Retinal pigment epithelial cell (primary cell): ENCODE measurements at regions not wholly inside any gene's neighbourhood (a gene's known extent, or its start where the extent isn't known, plus 50 kb on each side); places are given as distances from the start of the nearest gene placed in this dataset.
"Not testable (repeated sequence)": the region's sequence is repeated elsewhere in the genome, so short reads cannot be mapped to it uniquely, and the experiment has no call there.

Source experiments
- DNase-seq: peaks from one replicate; pipeline ENCODE4 v3.0.0-alpha.2; 2010; ENCODE audit warnings: low read depth
- H3K4me3 ChIP-seq: 2 replicates; pipeline ENCODE4 v1.5.1; 2011; ENCODE audit warnings: mild to moderate bottlenecking, low read length, control low read depth, moderate library complexity
- TF ChIP-seq, protein P1 (sequence below): conservative IDR thresholded peaks from 2 replicates; pipeline ENCODE4 v1.5.1; 2011; ENCODE audit warnings: low read depth, low read length, control low read depth, inconsistent platforms

DNA sequence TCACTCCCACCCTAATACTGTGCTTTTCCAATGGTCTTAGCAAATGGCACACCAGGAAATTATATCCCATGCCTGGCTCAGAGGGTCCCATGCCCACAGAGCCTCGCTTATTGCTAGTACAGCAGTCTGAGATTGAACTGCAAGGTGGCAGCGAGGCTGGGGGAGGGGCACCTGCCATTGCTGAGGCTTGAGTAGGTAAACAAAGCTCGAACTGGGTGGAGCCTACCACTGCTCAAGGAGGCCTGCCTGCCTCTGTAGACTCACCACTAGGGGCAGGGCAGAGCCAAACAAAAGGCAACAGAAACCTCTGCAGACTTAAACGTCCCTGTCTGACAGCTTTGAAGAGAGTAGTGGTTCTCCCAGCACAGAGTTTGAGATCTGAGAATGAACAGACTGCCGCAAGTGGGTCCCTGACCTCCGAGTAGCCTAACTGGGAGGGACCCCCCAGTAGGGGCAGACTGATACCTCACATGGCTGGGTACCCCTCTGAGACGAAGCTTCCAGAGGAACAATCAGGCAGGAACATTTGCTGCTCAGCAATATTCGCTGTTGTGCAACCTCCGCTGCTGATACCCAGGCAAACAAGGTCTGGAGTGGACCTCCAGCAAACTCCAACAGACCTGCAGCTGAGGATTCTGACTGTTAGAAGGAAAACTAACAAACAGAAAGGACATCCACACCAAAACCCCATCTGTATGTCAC lies 150.7 kb upstream of the FOXA2 start:
- DNase-seq, H3K4me3 ChIP-seq: not testable (repeated sequence)

DNA sequence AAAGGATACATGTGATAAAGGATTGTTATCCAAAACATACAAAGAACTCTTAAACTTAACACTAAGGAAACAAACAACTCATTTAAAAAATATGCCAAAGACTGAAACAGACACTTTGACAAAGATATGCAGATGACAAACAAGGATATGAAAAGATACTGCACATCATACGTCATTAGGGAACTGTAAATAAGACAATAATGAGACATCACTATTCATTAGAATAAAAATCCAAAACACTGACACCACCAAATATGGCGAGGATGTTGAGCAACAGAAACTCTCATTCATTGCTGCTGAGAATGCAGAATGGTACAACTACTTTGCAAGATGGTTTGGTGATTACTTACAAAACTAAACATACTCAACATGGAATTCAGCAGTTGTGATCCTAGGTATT lies 156.5 kb upstream of the FOXA2 start:
- TF ChIP-seq, protein P1, sequence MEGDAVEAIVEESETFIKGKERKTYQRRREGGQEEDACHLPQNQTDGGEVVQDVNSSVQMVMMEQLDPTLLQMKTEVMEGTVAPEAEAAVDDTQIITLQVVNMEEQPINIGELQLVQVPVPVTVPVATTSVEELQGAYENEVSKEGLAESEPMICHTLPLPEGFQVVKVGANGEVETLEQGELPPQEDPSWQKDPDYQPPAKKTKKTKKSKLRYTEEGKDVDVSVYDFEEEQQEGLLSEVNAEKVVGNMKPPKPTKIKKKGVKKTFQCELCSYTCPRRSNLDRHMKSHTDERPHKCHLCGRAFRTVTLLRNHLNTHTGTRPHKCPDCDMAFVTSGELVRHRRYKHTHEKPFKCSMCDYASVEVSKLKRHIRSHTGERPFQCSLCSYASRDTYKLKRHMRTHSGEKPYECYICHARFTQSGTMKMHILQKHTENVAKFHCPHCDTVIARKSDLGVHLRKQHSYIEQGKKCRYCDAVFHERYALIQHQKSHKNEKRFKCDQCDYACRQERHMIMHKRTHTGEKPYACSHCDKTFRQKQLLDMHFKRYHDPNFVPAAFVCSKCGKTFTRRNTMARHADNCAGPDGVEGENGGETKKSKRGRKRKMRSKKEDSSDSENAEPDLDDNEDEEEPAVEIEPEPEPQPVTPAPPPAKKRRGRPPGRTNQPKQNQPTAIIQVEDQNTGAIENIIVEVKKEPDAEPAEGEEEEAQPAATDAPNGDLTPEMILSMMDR = no peak
- no peak overlapping the region for H3K4me3 ChIP-seq
- DNase-seq = no peak

More for the DNA sequence above, 150.7 kb upstream of the FOXA2 start:
- TF ChIP-seq, protein P1 = peak; percentile 52

DNA sequence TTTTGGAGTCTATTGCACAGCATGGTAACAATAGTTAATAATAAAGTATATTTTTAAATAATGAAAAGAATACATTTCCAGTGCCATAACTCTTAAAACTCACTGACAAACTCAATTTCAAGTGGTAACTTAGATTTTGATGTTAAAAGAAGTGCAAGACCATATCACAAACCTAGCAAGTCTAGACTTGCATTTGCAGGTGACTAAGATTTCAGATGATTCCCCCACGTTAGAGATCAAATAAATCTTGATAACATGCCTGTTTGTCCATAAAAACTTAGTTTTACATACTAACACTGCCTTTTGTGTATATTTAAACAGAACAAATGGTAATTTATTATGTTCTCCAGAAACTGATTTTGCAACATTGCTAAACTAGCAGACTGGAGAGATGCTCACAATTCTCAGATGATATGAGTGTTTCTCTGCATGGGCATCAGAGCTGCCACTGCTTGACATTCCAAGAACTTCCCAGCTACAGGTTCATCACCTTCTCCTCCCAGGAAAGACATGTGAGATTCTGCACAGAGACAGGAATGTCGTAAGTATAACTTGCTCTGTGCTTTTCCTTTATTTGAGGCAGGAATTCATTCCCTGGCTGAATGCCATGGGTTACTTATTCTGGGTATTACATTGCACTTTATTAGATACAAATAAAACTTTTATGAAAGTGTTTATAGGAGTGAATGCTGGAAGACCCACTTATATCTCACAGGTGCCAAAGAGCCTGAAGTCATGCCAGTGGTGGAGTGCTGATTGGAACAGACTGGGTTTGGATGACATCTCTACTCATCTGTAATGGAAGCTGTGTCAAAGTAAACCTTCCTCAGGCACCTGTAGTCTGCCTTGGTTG lies 160.2 kb upstream of the FOXA2 start:
- no peak for DNase-seq
- TF ChIP-seq, protein P1 = no peak
- H3K4me3 ChIP-seq = no peak overlapping the region

DNA sequence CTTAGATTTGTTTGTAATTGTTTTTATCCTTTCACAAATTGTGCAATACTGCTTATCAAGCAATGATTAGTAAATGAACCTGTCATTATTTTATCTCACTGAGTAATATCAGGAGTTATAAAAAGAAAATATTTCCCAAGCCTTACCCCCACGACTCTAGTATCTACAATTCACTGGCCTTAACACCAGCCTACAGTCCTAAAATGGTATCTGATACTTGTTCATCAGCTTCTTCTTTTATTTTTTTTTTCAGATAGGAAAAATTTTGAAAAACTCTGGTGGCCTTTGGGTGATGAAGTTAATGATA lies 160.8 kb upstream of the FOXA2 start:
- TF ChIP-seq, protein P1 = no peak
- no peak overlapping the region for H3K4me3 ChIP-seq
- no peak for DNase-seq

DNA sequence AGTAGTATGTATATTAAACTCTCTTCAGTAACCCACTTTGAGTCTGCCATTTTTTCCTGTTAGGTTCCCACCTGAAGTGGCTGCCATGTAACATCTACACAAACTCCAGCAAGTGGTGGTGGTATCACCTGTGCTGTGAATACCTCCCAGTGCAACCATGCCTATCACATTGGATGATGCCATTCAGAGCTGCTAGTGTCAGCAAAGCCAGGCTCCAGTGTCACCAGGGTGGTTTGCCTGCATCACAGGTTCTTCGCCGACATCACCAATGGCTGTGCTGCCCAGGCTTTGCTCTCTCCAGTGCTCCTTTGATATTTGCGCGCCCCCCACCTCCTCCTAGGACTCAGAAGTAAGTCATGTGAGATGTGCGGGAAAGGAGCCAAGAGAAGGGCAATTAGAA lies 162.6 kb upstream of the FOXA2 start:
- TF ChIP-seq, protein P1 = no peak
- DNase-seq = no peak
- no peak overlapping the region for H3K4me3 ChIP-seq

DNA sequence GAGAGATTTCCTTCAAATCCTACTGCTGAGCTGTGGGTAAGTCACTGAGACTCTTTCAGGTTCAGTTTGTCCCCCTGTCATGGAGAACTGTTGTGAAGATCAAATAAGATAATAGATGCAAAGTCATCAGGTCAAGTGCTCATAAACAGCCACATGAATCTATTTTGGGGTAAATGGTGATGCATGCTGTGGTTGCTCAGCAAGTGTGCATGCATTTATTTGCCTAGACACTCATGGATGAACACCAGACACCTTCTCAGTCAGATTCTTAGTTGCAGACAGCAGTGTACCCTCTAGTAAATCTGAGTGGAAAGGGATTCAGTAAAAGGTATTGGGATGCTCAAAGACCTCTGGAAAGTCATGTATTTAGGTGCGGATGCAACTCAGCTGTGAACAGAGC lies 168.0 kb upstream of the FOXA2 start:
- no peak for DNase-seq
- TF ChIP-seq, protein P1 = no peak
- H3K4me3 ChIP-seq = no peak overlapping the region
